ENCODE measurements at regions not wholly inside any gene's neighbourhood (a gene's known extent, or its start where the extent isn't known, plus 50 kb on each side); places are given as distances from the start of the nearest gene placed in this dataset.
A peak's percentile ranks its signal among the peaks of the same experiment; 100 is the strongest.

GRCh38 chr13:52975969-52976368 lies 52.6 kb upstream of the OLFM4 start:
- in situ Hi-C loops (cut with HindIII; ENCODE audit: low sequenced_read_pairs), result no loop called here
- no peak overlapping the region for H3K4me3 ChIP-seq (ENCODE audit: low read depth, low read length)
- TF ChIP-seq CTCF (IDR thresholded peaks at IDR 0.05; ENCODE audit: low read depth, low read length, missing control alignments), result no peak
- no peak for DNase-seq (ENCODE audit: low read depth)

- H3K4me3 ChIP-seq (ENCODE audit: low read depth, low read length), result no peak overlapping the region
- in situ Hi-C loops (cut with HindIII; ENCODE audit: low sequenced_read_pairs), result no loop called here
- no peak for DNase-seq (ENCODE audit: low read depth)
- no peak for TF ChIP-seq CTCF (IDR thresholded peaks at IDR 0.05; ENCODE audit: low read depth, low read length, missing control alignments)
Observed at GRCh38 chr13:52975161-52975560, 53.5 kb upstream of the OLFM4 start.

GRCh38 chr13:52974711-52975110 lies 53.9 kb upstream of the OLFM4 start:
- no peak for DNase-seq (ENCODE audit: low read depth)
- in situ Hi-C loops (cut with HindIII; ENCODE audit: low sequenced_read_pairs), result no loop called here
- no peak overlapping the region for H3K4me3 ChIP-seq (ENCODE audit: low read depth, low read length)
- TF ChIP-seq CTCF (IDR thresholded peaks at IDR 0.05; ENCODE audit: low read depth, low read length, missing control alignments), result no peak

GRCh38 chr13:52969373-52969772 lies 59.2 kb upstream of the OLFM4 start:
- no peak for DNase-seq (ENCODE audit: low read depth)
- H3K4me3 ChIP-seq (ENCODE audit: low read depth, low read length), result no peak overlapping the region
- in situ Hi-C loops (cut with HindIII; ENCODE audit: low sequenced_read_pairs), result no loop called here
- no peak for TF ChIP-seq CTCF (IDR thresholded peaks at IDR 0.05; ENCODE audit: low read depth, low read length, missing control alignments)

GRCh38 chr13:52968074-52968700 lies 60.4 kb upstream of the OLFM4 start:
- in situ Hi-C loops (cut with HindIII; ENCODE audit: low sequenced_read_pairs), result no loop called here
- H3K4me3 ChIP-seq (ENCODE audit: low read depth, low read length), result no peak overlapping the region
- peak; percentile 94 for TF ChIP-seq CTCF (IDR thresholded peaks at IDR 0.05; ENCODE audit: low read depth, low read length, missing control alignments)
- DNase-seq (ENCODE audit: low read depth), result peak; percentile 12

- in situ Hi-C loops (cut with HindIII; ENCODE audit: low sequenced_read_pairs), result no loop called here
- TF ChIP-seq CTCF (IDR thresholded peaks at IDR 0.05; ENCODE audit: low read depth, low read length, missing control alignments), result no peak
- no peak overlapping the region for H3K4me3 ChIP-seq (ENCODE audit: low read depth, low read length)
- DNase-seq (ENCODE audit: low read depth), result no peak
Observed at GRCh38 chr13:52961987-52962386, 66.6 kb upstream of the OLFM4 start.

Measured in astrocyte of the cerebellum (primary cell).